GM19240 (cell line): ENCODE measurements at regions not wholly inside any gene's neighbourhood (a gene's known extent, or its start where the extent isn't known, plus 50 kb on each side); places are given as distances from the start of the nearest gene placed in this dataset.

ENCODE experiments used
- DNase-seq: peaks from one replicate; pipeline ENCODE4 v3.0.0; 2011; ENCODE audit warnings: low spot score; ENCODE audit not compliant: insufficient read length

GRCh38 chr4:13316354-13316753, 167.8 kb downstream of the RAB28 start:
- no peak for DNase-seq

DNA sequence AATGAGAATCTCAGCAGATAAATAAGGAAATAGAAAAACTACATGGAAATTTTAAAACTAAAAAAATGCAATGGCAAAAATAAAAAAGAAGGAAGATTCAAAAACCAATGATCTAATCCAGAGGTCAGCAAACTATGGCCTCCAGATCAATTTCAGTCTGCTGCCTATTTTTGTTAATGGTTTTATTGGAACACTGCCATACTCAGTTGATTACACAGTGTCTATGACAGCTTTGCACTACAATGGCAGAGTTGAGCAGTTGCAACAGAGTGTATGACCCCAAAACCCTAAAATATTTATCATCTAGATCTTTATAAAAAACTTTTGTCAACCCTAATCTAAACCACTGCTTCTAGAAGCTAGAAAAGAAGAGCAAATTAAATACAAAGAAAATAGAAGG, 170.3 kb downstream of the RAB28 start:
- DNase-seq = no peak

DNA sequence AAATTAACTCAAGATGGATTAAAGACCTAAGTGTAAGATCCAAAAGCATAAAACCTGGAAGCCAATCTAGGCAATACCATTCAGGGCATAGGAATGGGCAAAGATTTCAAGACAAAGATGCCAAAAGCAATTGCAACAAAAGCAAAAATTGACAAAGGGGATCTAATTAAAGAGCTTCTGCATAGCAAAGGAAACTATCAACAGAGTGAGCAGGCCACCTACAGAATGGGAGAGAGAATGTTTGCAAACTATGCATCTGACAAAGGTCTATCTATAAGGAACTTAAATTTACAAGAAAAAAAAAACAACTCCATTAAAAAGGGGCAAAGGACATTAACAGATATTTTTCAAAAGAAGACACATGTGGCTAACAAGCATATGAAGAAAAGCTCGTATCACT, 171.9 kb downstream of the RAB28 start:
- no peak for DNase-seq

- no peak for DNase-seq
Measured at GRCh38 chr4:13309751-13310150, 174.4 kb downstream of the RAB28 start.

DNA sequence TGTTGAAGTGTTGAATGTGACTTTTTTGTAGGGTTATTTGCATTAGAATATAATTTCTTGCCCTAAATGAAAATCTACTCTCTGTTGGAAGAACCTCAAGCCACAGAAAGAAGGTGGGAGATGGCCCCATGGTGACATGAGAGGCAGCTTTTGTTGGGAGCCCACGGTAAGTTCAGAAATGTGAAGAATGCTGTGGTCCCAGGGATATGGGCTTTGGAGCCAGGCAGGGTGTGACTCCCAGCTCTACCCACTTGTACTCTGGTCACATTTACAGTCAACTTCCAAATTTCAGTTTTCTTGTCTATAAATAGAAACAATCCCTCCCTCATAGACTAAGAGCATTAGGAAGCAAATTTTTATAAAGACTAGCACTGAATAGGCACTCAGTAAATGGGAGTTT, 177.8 kb downstream of the RAB28 start:
- no peak for DNase-seq

DNA sequence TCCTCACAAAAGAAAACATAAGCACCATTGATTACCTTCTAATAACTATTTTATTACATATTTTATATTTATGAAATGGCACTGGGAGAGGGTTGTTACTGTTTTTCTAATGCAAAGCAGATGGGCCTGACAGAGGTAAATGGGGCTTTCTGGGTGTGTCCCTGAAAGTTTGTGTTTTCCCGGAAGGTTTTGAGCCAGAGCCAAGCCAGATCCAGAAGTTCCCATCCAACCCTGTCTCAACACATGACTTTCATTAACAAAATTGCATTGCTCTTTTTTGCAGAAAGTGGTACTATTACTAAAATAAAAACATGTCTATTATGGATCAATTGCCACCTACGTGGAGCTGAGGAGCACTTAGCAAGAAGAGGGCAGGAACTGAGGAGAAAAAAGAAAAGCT, 181.3 kb downstream of the RAB28 start:
- no peak for DNase-seq

DNA sequence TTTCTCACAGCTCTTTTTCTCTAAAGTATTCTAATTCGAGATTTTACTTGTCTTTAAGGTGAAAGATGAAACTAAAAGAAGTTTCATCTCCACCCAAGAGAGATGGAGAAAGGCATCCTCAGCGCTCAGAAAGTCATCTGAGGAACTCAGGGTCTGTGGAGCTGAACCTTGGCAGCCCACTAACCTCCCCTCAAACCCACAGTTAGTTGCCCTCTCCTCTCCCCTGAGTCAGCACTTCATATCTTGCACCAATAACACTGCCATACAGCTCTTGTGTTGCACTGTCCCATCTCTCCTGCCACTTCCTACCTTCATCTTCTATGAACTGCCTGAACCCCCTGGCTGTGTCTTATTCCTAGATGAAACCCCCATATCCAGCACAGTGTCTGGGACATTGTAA, 184.8 kb downstream of the RAB28 start:
- DNase-seq = no peak

DNA sequence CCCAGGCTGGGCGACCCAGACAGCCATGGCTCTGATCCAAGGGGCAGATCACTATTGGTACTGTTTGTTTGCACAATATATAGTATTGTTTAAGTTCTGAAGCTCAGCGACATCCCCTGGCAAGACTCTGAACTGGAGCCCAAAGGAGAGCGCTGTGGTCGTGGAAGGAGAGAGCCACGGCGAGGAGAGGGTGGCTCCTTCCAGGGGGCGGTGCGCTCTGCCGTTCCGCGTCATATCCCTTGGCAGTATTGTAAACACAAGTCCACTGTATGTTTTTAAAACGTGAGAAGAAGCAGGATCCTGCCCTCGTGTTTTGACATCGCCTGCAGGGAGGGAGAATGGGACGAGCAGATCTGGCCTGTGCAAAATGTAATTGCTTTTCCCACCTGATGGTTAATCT, 185.5 kb downstream of the RAB28 start:
- DNase-seq = no peak

- no peak for DNase-seq
Measured at GRCh38 chr4:13296986-13297385, 187.2 kb downstream of the RAB28 start.

GRCh38 chr4:13294961-13295605, 189.1 kb downstream of the RAB28 start:
- DNase-seq = no peak

- no peak for DNase-seq
Measured at GRCh38 chr4:13292372-13292771, 191.8 kb downstream of the RAB28 start.

DNA sequence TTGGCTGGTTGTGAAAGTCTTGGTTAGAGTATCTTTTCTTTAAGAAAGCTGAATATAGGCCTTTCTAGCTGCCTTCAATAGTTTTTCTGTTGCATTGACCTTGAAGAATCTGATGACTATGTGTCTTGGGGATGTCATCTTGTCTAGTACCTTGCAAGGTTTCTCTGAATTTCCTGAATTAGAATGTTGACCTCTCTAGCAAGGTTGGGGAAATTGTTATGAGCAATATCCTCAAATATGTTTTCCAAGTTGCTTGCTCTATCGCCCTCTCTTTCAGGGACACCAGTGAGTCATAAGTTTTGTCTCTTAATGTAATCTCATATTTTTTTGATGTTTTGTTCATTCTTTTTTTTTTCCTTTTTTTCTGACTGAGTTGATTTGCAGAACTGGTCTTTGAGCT, 194.7 kb downstream of the RAB28 start:
- no peak for DNase-seq

DNA sequence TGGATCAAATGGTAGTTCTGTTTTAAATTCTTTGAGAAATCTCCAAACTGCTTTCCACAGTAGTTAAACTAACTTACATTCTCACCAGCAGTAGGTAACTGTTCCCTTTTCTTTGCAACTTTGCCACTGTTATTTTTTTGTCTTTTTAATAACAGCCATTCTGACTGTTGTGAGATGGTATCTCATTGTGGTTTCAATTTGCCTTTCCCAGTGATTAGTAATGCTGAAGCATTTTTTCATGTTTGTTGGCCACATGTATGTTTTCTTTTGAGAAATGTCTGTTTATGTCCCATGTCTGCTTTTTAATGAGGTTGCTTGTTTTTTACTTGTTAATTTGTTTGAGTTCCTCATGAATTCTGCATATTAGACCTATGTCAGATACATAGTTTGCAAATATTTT, 198.8 kb downstream of the RAB28 start:
- no peak for DNase-seq

DNA sequence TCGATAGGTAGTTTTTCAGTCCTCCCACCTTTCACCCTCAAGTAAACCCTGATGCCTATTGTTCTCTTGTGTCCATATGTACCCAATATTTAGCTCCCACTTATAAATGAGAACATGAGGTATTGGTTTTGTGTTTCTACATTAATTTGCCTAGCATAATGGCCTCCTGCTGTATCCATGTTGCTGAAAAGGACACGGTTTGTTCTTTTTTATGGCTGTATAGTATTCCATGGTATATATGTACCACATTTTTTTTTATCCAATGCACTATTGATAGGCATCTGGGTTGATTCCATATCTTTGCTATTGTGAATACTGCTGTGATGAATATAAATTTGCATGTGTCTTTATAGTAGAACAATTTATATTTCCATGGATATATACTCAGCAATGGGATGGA, 199.2 kb downstream of the RAB28 start:
- DNase-seq = no peak

- DNase-seq = no peak
Measured at GRCh38 chr4:13276357-13276756, 207.8 kb downstream of the RAB28 start.

- no peak for DNase-seq
Measured at GRCh38 chr4:13268703-13269102, 215.4 kb downstream of the RAB28 start.

- DNase-seq = no peak
Measured at GRCh38 chr4:13268165-13268564, 216.0 kb downstream of the RAB28 start.

DNA sequence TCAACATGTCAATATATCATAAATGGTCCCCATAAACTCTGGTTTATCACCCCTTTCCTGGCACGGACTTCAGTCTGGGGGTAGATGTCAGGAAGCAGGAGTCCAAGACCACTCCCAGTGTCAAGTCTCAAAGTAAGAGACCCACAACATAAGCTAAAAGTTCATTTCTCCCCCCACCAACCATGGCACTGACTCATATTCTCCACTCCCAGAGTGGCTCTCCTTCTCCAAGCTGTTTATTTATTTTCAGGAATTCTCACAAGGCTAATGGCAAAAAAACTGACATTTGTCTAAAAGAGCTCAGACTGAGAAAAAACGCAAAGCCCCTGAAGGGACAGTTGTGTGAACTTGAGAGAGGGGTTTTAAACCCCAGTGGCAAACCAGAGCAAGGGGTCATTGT, 217.0 kb downstream of the RAB28 start:
- DNase-seq = no peak

- no peak for DNase-seq
Measured at GRCh38 chr4:13266687-13267086, 217.5 kb downstream of the RAB28 start.

DNA sequence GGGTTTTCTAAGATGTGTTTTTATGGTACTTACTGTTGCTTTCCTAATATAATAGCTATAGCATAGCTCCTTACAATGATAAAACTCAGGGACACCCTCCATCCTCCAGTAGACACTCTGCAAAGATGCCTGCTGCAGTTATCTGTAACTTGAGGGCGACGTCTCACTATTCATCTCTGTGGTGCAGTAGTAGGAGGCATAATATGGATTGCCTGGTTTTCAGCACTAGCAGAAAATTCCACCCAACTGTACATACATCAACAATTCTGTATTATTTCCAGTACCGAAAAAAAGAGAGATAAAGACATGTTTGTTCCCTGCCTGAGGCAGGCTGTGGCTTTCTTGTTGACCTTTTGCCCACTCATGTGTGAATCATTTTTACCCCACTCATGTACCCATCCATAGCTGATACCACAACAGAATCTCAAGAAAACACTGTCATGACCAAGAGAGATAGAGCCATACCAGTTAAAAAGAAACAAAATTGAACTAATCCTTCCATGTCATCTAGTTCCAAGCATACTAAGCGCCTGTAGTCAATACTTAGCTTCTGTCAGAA, 220.1 kb downstream of the RAB28 start:
- no peak for DNase-seq

DNA sequence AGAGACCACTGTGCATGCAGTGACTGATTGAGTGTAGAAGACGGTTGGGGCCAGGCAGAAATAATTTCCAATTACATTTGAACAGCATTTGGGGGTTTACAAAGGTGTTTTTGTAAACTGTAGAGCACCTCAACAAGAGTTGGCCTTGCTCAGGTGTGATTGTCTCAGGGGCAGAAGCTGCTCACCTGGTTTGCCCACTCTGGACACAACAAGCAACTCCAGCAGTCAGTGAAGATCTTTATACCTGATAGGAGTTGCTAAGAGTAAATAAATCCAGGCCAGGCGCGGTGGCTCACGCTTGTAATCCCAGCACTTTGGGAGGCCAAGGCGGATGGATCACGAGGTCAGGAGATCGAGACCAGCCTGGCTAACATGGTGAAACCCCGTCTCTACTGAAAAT, 221.3 kb downstream of the RAB28 start:
- no peak for DNase-seq

- DNase-seq = no peak
Measured at GRCh38 chr4:13261486-13262257, 222.5 kb downstream of the RAB28 start.

DNA sequence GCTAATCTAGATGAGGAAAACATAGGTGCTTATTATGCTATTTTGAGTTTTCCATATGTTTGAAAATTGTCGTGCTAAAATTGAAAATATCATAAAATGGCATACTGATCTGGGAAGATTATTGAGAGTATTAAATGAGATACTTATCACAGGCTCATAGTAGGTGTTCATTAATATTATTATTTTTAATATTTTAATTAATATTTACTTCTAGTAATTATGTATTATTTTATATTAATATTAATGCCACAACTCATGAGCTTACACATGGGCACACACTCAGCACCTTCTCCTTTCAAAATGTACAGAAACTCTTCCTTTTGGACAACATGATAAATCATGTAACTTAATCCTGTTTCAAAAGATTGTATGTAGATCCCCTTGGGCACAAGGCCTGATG, 223.6 kb downstream of the RAB28 start:
- no peak for DNase-seq
